Right renal pelvis (tissue), 4 donors: ENCODE measurements at regions not wholly inside any gene's neighbourhood (a gene's known extent, or its start where the extent isn't known, plus 50 kb on each side); places are given as distances from the start of the nearest gene placed in this dataset.

Source experiments
- DNase-seq, 4 donors: peaks; one replicate each; pipeline ENCODE4 v3.0.0-alpha.2; 2013; ENCODE audit warnings: low read depth in 4 of 4, low spot score in 3 of 4, missing footprints in 1 of 4

DNA sequence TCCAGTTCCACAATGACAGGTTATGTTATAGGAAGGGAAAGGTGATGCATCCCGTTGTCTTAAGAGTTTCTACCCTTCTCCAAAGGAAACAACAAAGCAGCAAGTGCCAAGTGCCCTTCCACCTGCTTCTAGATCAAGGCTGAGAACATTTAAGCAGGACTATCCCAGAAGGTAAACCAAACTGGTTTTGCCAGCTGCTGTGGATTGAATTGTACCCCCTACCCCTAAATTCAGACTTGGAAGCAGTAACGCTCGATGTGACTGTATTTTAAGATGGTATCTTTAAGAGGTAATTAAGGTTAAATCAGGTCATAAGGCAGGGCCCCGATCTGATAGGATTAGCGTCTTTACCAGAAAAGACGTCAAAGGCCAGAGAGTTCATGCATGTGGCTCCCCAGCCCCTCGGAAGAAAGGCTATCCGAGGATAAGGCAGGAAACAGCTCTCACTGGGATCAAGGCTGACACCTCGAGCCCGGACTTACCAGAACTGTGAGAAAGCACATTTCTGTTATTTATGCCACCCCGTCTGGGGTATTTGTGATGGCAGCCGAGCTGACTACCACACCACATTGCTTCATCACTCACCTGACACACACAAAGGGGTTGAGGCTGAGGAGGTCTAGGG lies 179.1 kb upstream of the RAI14 start:
- DNase-seq = no peak

DNA sequence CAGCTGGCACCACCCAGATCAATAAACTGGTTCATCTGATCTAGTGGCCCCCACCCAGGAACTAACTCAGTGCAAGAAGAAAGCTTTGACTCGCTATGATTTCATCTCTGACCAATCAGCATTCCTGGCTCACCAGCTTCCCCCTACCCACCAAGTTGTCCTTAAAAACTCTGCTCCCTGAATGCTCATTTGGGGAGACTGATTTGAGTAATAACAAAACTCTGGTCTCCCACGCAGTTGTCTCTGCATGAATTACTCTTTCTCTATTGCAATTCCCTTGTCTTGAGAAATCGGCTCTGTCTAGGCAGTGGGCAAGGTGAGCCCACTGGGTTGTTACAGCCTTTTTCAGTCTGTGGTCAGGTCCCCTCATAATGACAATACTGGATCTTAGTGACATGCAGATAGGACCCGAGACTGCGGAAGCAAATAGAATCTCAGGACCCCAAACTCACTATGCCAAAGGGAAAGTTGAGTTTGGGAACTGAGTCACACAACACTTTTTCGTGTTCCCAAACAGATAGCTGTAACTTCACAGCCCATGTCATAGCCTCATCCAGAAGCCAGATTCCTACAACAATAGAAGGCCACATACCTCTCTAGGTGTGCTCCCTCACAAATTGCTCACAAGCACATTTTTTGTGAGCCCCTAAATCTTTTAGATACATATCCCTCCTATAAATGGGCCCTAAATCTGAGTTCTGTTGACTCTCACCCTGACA lies 175.2 kb upstream of the RAI14 start:
- no peak for DNase-seq

DNA sequence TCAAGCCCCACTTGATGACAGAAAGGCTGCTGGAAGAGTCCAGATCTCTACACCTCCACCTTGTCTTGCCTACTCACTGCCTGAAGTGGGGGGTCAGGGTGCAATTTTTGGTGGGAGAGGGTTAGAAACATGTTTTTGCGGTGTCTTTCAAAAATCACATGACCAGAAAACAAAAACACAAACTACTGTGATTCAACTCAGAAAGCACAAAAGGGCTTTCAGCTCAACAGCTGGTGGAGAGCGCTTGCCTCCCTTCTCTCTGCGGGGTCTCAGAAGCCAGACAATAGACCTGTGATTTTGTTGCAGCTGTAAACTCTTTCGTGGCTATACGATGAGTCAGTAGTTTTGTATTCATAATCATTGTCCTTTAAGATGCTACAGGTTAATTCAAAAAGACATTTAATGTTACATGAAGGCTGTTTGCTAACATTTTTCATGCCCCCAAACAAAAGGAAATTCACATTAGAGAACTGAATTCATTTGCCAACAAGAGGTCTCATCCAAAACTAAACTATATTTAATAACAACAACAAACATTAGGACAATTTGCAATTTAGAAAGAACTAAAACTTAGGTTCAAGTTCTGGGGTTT lies 172.6 kb upstream of the RAI14 start:
- no peak for DNase-seq

DNA sequence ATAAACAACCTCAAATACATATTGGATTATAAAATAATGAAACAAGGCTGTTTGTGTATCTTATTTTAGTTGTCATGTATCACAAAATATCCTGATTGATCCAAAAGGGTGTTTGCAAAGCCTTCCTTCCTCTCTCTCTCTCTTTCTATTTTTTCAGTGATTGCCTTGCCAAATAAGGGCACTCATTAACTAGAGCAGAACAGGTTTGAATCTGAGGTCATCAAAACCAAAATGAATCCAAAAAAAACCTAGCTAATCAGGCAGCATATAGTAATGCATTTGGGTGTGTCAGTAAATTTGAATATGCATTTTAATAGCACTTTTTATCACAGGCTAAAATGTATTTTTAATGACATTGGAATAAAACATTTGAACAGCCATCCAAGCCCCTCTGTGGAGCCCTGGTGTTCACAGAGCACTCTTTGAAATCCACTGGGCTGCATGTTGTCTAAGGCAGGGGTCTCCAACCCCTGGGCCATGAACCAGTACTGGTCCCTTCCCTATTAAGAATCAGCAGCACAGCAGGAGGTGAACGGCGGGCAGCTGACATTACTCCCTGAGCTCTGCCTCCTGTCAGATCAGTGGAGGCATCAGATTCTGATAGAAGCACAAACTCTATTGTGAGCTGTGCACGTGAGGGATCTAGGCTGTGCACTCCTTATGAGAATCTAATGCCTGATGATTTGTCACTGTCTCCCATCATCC lies 171.8 kb upstream of the RAI14 start:
- no peak for DNase-seq

DNA sequence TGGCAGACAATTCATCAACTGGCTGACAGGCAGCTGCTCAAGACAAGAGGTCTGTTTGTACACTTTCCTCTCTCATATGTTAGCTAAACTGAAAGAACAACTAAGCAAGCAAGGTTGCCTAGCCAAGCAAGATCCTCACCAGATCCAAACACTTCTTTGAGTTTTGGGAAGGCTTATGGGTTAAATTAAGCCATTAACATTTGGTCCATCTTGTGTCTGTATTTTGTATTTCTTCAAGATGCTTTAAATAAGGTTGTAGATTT lies 170.4 kb upstream of the RAI14 start:
- DNase-seq = no peak

DNA sequence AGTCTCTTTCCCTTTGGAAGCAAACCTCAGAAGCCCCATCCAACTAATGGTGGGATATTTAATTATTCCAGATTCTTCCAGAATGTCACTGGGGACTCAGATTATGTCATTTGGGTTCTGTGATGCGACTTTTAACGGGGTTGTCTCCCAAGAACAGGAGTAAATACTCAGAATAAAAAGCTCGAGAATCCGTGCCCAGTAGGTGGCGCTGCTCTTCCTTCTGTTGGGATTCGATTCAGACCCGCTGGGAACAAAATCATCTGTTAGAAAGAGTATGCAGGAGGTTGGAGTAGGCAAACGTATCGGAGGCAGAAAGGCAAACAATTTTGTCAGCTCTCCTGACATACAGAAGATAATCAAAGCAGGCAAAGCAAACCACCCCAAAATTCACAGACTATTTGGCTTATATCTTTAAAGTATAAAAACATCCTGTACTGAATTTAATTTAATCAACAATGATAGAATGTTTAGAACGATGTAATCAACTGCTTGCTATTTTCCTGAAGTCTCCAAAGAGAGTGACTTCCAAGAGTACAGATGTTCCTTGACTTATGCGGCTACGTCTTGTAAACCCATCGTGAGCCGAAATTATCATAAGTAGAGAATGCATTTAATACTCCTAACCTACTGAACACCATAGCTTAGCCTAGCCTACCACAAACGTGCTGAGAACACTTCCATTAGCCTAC lies 169.8 kb upstream of the RAI14 start:
- peak; percentile 79 to 84 (median 82) for DNase-seq

DNA sequence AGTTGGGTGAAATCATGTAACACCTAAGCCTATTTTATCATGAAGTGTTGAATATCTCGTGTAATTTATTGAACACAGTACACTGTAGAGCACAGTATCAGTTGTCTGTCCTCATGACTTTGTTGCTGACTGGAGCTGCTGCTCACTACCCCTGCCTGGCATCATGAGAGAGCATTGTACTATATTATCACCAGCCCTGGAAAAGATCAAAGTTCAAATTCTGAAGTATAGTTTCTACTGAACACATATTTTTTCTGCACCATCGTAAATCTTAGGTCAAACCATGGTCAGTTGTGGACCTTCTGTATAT lies 169.3 kb upstream of the RAI14 start:
- no peak for DNase-seq

DNA sequence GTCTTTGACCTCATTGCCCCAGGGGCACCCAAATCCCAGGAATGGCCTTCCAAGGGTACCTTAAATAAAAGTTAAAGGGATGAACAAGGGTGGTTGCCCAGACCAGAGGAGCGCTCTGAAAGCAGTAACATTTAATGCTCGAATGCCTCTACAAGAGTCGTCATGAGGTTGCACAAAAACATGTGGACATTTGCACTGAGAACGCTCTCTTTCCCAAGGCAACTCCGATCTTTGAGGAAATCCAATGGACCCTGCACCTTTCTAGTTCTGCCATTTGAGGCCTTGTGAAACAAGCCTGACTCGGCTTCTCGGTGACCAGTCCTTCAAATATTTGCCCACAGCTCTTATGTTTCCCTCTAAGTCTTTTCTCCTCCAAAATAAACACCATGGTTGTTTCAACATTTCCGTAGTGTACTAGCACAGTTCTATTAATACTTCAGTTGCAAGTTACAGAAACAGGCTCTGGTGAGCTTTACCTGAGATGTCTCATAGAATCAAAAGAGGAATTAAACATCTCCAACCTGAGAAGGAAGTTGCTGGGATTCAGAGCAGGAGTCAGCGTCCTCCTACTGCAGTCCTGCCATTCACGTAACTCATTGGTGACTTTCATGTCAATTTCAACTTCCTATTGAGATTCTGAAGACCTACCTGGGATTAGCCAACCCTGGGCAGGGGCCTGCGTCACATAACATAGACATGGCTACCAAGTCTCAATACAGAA lies 168.8 kb upstream of the RAI14 start:
- DNase-seq = no peak

DNA sequence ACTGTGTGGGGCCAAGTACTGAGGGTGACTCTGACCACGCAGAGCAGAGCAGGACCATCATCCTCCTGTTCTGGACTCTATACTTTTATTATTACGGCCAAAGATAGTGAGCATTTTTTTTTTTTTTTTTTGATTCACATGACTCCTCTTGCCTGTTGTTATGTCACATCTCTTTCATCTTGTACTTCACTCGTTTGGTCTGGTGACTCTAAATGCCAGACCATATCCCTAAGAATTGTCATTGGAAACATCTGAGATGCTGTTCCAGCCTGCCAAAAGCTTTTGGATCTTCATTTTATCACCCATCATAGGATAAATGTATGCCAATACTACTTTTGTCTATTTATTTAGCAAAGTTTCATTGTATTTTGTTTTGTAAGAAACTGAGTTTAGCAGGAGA lies 168.2 kb upstream of the RAI14 start:
- no peak for DNase-seq

DNA sequence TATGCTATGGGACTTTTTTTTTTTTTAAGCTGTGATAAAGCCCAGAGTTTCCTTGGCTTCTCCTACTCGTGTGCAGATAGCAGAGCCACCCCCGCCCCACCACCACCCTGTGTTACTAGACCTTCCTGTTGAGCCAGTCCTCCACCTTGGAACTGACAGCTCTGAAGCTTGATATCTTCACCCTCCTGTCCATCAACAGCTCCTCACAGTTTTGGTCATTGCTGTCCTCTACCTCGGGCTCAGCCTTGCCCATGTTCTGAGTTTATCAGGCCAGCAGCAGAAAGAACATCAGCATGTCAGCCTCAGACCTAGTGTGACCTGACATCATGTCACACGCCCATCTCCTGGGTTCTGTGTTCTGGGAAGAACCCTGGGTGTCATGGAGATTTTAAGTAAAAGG lies 167.1 kb upstream of the RAI14 start:
- DNase-seq = no peak

DNA sequence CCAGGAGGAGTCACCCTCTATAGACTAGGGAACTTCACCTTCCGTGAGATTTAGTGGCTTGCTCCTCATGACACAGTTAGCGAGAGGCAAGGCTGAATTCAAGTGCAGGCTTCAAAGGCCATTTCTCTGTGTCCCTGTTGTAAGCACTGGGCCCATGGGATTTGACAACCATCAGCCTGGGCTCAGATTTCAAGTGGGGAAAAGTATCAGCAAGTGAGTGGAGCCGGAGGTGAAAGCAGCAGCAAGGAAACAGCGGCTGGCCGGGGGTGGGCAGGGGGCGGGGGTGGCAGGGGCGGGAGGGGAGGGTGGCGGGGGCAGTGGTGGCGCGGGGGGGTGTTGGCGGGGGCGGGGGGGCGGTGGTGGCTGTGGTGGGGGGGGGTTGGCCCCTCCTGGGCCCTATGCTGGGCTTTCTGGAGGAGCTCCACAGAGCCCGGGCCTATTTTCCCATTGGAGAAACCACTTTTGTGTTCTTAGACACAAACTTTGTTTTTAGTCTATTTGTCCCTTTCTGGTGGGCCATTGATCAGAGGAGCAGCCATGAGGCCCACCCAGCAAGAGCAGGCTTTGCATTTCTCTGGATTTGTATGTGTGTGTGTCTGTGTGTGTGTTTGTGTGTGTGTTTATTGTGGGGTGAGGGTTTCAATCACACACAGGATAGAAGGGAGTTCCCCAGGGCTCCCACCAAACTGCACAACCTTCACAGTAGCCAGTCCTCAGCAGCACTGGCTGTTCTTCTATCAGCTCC lies 165.4 kb upstream of the RAI14 start:
- DNase-seq = no peak

DNA sequence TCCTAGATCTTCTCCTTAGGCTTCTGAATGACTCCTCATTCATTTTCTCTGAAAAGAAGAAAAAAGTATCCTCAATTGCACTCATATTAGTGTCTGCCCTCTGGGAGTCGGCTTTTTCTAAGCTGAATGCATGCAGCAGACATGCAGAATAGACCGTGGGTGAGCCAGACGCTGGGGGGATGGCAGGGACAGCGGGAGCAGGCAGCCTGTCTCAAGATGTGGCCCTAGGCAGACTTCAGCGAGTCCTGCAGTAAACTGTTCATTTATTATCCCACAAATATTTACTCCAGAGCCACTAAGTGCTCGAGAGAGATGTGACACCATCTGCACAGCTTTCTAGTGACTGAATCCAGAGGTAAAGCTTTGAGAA lies 164.9 kb upstream of the RAI14 start:
- no peak for DNase-seq

DNA sequence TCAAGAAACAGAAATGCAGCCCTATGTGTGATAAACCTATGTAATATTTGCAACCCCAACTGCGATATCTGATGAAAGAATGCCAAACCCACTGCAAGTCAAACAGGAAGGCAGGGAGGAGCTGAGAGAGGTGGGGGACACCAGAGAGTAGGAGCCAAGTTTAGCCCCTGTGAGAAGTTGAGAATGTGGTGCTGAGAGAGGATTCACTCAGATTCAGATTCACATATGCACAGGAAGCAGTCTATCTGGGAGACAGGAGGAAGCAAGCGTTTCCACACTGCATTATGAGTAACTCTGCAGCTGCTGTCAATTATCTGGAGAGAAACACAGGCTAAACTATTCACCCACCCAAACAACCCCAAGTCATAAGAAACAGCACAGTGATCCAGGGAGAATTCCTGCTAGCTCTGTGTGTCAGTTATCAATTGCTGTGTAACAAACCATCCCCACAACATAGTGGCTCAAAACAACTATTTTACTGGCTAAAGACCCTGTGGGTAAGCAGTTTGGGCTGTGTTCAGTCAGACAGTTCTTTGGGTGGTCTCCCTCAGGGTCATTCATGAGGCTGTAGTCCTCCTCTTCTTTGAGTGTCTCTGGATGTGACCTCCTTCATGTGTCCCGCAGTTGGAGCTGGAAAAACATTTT lies 161.9 kb upstream of the RAI14 start:
- no peak for DNase-seq

DNA sequence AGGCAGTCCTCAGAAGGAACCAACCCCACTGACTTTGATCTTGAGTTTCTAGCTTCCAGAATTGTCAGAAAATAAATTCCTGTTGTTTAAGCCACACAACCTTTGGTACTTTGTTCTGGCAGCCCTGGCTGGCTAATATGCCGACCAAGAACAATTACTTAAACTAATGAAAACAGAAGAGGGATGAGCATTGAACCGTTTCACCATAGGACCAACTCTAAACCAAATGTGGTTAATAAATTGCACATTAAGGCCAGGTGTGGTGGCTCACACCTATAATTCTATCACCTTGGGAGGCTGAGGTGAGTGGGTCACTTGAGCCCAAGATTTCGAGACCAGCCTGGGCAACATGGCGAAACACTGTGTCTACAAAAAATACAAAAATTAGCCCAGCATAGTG lies 160.9 kb upstream of the RAI14 start:
- no peak for DNase-seq

DNA sequence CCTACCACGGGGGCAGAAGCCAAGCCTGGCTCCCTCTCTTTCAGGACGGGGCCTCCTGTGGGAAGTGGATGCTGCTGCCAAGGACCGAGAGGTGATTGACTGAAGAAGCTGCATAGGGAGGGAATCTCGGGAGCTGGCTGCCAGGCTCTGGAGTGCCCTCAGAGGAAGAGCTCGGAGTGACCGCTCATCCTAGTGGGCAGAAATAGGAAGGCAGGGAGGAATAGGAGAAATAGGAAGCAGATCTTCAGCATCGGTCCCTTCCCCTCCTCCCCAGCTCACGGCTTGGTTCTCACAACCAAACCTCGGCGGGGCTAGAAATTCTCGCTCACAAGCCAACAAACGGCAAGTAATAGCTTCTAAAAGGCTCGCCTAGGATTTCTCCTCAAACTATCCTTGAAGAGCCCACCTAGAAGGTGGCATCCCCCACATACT lies 159.9 kb upstream of the RAI14 start:
- no peak for DNase-seq

DNA sequence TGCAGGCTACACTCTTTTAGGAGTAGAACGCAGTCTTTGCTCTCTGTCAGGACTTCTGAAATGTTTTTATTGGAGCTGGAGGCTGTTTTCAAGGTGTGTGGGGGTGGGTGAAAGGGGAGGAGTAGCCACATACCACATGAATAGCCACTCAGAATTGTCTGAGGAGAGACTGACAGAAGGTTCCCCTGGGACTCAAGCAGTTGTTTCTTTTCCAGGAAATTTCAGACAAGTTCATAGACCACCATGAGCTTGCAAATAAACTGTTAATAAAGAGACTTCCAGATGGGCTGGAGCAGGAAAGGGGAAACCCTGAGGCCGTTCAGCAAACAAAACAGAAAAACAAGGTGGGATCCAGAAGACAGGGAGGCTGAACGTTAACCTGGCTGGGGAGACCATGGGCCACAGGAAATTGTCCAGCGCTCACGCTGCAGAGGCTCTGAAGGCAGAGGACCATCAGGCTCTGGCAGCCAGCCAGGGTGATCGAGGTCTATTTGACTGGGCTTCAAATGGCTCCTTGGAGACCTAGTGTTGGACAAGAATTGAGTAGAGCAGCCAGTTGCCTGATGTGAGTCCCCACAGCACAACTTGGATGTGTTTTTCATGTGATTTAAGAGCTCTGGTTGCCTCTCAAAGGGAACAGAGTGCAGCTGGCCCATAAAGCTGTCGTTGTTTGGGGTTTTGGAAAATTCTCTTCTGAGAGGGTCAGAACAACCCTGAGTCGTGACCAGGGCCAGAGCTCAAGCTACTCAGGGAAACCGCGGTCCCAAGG lies 159.2 kb upstream of the RAI14 start:
- DNase-seq = peak; percentile 77 to 87 (median 81)

DNA sequence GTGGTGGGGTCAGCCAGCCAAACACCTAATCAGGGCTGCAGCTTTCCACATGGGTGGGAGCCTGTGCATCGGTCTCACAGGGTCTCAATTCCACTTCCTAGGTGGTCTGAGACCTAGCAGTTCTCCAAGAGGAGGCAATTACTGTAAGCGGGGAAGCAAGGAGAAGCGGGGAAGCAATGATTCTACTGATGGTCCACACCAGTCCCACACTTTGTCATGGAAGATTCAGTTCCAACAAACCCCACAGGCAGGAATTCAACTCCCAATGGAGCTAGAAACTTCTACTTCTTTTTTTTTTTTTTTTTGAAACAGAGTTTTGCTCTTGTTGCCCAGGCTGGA lies 158.7 kb upstream of the RAI14 start:
- DNase-seq = no peak

DNA sequence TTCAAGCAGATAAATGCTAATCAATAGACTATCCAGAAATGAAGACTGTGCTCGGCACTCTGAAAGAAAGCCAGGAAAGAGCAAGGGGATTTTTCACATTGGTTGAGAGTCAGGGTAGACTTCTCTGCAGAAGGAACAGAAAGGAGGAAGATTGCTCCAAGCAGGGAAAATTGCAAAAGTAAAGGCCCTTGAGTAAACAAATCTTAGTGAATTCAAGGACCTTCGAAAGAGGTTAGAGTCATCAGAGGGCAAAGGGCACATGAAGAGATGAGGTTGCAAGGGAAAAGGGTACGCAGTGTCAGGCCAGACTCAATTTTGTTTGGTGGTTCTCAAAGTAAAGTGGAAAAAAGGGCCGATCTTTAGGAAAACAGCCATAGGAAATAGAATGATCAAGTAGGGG lies 157.6 kb upstream of the RAI14 start:
- DNase-seq = no peak
